Testis (tissue), 2 donors: ENCODE measurements at regions not wholly inside any gene's neighbourhood (a gene's known extent, or its start where the extent isn't known, plus 50 kb on each side); places are given as distances from the start of the nearest gene placed in this dataset.

Experiments
- DNase-seq: peaks from one replicate; pipeline ENCODE4 v3.0.0-alpha.2; 2019
- H3K27ac ChIP-seq, 2 donors: fragments of 200-600 bp; sonication (generic); one replicate each; pipeline ENCODE4 v1.5.1; 2019
- H3K27me3 ChIP-seq: fragments of 200-600 bp; sonication (generic); one replicate; pipeline ENCODE4 v1.5.1; 2019
- H3K36me3 ChIP-seq: fragments of 200-600 bp; sonication (generic); one replicate; pipeline ENCODE4 v1.5.1; 2017; ENCODE audit warnings: low read depth; ENCODE audit errors: missing control alignments
- H3K4me1 ChIP-seq: fragments of 200-600 bp; sonication (generic); one replicate; pipeline ENCODE4 v1.5.1; 2019
- H3K4me3 ChIP-seq, 2 donors: fragments of 200-600 bp; sonication (generic); one replicate each; pipeline ENCODE4 v1.5.1; 2017 to 2019
- H3K9me3 ChIP-seq: fragments of 200-600 bp; sonication (generic); one replicate; pipeline ENCODE4 v1.5.1; 2017
- POLR2A ChIP-seq: fragments of 450-650 bp; IDR thresholded peaks from one replicate; pipeline ENCODE4 v1.6.1; 2017; ENCODE audit warnings: antibody characterized with exemption, mild to moderate bottlenecking, moderate library complexity
- WGBS, 2 donors: methylation state at CpG; one replicate each; pipeline ENCODE4 v1.1.5; 2018; 5-methylcytosine and 5-hydroxymethylcytosine counted together
- intact Hi-C: fragments of 100-400 bp; cut with DNase I; formaldehyde crosslinking; loops from one replicate; pipeline ENCODE4 v1.15.1; 2023; ENCODE audit warnings: low total_unique reads
- TF ChIP-seq, protein P1 (sequence below), 3 experiments: fragments of 450-650 bp in 2 of 3; fragments of 200-600 bp in 1 of 3; sonication (generic) in 1 of 3; IDR thresholded peaks; one replicate each; pipeline ENCODE4 v1.5.1; 2016 to 2019; ENCODE audit warnings: antibody characterized with exemption in 3 of 3, mild to moderate bottlenecking in 2 of 3, moderate library complexity in 1 of 3

DNA sequence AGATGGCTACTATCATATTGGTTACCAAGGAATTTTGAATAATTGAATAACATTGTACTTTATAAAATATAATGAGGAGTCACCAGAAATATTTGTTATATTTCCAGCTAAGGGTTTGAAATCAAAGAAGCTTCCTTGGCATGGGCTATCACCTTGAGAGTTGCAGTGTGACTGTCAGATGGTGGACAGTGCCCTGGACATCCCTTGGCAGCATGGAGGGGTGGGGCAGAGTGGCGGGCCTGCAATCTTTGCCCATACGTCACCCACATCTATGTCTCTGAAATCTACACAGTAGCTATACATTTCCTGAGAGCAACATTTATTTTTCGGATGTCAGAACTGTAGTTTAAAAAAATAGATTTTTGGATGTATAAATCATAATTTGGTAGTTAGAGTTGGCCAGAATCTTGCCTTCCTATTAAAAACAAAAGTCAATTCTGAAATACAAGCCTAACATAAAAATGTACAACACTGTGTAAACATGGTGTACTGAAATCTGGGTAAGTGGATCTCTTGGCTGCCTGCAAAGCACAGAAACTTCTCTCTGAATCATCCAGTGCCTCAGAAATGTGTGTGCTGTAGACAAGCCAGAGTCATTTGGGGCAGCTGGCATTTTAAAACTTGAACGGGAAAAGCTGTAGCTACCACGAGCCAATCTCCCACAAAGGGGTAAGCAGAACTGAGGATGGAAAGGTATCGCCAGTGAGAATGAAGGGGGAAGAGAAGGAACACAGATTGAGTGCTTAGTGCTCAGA is 124.2 kb upstream of the ARHGAP28 start:
- H3K36me3 ChIP-seq = no peaks in the 10 kb centered on the region
- no peak for DNase-seq
- 72 to 76% methylated on average over 6 of the region's 6 CpGs for WGBS, 2 donors
- no peak overlapping the region for H3K4me3 ChIP-seq
- no peaks in the 10 kb centered on the region for H3K27me3 ChIP-seq
- no peak for TF ChIP-seq POLR2A
- H3K27ac ChIP-seq = peak overlapping the region in 1 of 2 donors; percentile 28
- no peaks in the 10 kb centered on the region for H3K4me1 ChIP-seq
- no peaks in the 10 kb centered on the region for H3K9me3 ChIP-seq
- intact Hi-C loops = no loop called here

DNA sequence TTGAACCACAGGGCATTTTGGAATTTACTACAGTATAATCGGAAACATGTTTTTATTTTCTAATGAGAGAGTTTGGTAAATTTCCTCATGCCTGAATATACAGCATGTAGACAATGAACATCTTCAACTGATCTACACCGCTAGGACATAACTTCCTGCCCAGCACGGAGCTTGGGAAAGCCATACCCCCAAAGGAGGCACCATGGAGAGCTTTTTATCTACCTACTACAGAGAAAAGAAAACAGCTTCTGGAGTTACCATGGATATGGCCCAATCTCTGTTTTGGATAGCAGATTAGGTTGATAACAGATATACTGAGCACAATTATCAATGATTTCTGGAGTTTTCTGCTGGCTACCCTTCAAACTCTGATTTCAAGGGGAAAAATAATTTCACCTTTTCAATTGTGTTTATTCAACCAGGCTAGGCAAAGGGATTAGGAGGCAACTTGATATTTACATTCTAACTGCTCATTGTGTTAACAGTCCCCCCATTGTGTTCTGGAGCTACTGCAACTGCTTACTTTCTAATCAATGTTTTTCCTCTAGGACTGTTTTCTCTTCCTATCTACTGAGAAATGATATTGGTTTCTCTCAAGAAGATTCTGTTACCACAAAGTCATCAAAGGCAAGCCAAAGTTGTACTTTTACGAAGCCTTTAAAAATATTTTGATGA is 123.0 kb upstream of the ARHGAP28 start:
- no peak for TF ChIP-seq POLR2A
- TF ChIP-seq, protein P1, sequence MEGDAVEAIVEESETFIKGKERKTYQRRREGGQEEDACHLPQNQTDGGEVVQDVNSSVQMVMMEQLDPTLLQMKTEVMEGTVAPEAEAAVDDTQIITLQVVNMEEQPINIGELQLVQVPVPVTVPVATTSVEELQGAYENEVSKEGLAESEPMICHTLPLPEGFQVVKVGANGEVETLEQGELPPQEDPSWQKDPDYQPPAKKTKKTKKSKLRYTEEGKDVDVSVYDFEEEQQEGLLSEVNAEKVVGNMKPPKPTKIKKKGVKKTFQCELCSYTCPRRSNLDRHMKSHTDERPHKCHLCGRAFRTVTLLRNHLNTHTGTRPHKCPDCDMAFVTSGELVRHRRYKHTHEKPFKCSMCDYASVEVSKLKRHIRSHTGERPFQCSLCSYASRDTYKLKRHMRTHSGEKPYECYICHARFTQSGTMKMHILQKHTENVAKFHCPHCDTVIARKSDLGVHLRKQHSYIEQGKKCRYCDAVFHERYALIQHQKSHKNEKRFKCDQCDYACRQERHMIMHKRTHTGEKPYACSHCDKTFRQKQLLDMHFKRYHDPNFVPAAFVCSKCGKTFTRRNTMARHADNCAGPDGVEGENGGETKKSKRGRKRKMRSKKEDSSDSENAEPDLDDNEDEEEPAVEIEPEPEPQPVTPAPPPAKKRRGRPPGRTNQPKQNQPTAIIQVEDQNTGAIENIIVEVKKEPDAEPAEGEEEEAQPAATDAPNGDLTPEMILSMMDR (IDR thresholded peaks at IDR 0.05) = no peak
- whole genome bisulfite sequencing, 2 donors = 85 to 86% methylated on average over 4 of the region's 4 CpGs
- Histone ChIP-seq H3K4me1 (no peaks in the 10 kb centered on the region), H3K27ac (no peak overlapping the region), H3K27me3 (no peaks in the 10 kb centered on the region), H3K4me3 (no peak overlapping the region), H3K36me3 (no peaks in the 10 kb centered on the region), H3K9me3 (no peaks in the 10 kb centered on the region)
- no peak for DNase-seq
- intact Hi-C loops = no loop called here

DNA sequence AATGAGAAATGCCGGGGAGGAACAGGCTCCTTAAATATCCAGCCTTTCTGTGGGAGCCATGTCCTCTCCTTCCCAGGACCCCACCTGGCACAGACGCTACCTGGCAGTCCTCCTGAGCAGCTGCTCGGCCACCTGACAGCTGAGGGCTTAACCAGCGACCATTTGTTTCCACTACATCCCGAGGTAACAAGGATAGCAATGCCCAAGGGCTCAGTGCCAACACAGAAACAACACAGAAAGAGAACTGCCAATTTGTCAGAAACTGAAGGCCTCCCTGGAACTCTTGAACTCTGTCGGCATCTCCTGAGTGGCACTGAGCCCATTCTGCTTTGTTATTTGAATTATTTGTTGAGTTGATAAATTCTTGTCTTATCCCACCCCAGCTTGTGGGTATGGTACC is 122.2 kb upstream of the ARHGAP28 start:
- no peak for TF ChIP-seq POLR2A
- TF ChIP-seq, protein P1 (IDR thresholded peaks at IDR 0.05) = no peak
- intact Hi-C loops = no loop called here

DNA sequence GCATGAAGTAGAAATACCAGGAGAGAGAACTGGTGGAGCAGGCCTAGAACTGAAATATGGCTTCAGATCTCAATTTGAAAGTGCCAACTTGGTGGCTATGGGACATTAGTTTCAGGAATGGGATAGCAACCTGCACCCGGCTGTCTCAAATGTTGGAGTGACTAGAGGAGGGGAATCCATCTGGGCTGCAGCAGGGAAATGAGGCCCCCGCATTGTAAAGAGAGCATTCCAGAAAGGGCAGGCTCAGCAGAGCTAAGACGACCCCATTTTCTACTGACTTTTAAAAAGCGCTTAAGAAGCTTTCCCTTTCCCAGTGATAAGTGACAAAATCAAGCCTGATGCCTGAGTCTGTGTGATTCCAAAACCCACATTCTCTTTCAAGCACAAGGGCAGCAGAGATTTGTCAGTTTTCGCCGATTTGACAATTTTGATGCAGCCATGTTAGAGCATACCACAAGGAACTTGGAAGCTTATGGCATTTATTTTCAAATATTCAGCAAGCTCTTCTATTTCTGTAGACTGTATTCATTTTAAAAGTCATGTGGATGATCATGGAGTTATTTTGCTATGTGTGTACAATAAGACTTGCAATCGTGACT is 119.8 kb upstream of the ARHGAP28 start:
- 85 to 90% methylated on average over 7 of the region's 7 CpGs for WGBS, 2 donors
- TF ChIP-seq POLR2A = no peak
- TF ChIP-seq, protein P1 (IDR thresholded peaks at IDR 0.05) = no peak

More for the DNA sequence above, 122.2 kb upstream of the ARHGAP28 start:
- WGBS, 2 donors = 71 to 78% methylated on average over 6 of the region's 6 CpGs
- no peak for DNase-seq
- no peaks in the 10 kb centered on the region for H3K36me3 ChIP-seq
- H3K4me1 ChIP-seq = no peaks in the 10 kb centered on the region
- H3K27ac ChIP-seq = no peak overlapping the region
- no peaks in the 10 kb centered on the region for H3K9me3 ChIP-seq
- H3K4me3 ChIP-seq = no peak overlapping the region
- no peaks in the 10 kb centered on the region for H3K27me3 ChIP-seq

DNA sequence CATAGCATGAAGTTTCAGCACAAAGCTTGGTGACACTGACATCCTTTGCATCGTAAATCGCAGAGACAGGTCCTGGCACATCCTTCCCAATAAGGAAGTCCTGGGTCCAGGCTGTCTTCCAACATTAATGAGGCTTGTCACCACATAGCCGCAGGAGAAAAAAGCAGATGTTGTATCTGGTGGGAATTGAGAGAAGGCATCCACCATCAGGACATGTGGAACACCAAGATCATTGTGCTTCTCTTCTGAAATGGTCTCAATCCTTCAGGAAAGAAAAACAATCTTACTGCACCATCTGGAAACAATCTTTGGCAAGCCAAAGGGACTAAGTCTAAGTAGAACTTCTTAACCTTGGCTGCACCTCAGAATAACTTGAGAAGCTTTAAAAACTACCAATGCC is 119.0 kb upstream of the ARHGAP28 start:
- no peak for TF ChIP-seq POLR2A
- TF ChIP-seq, protein P1 (IDR thresholded peaks at IDR 0.05) = no peak
- 37 to 68% methylated on average over 3 of the region's 3 CpGs for WGBS, 2 donors
- no peak for DNase-seq
- H3K9me3 ChIP-seq = no peaks in the 10 kb centered on the region
- intact Hi-C loops = no loop called here
- no peaks in the 10 kb centered on the region for H3K27me3 ChIP-seq
- no peaks in the 10 kb centered on the region for H3K36me3 ChIP-seq
- H3K4me3 ChIP-seq = no peak overlapping the region
- no peaks in the 10 kb centered on the region for H3K4me1 ChIP-seq
- no peak overlapping the region for H3K27ac ChIP-seq

More for the DNA sequence above, 119.8 kb upstream of the ARHGAP28 start:
- intact Hi-C loops = no loop called here
- H3K4me3 ChIP-seq = no peak overlapping the region
- no peaks in the 10 kb centered on the region for H3K36me3 ChIP-seq
- no peak overlapping the region for H3K27ac ChIP-seq
- H3K4me1 ChIP-seq = no peaks in the 10 kb centered on the region
- DNase-seq = no peak
- H3K9me3 ChIP-seq = no peaks in the 10 kb centered on the region
- H3K27me3 ChIP-seq = no peaks in the 10 kb centered on the region
